ENCODE measurements at regions not wholly inside any gene's neighbourhood (a gene's known extent, or its start where the extent isn't known, plus 50 kb on each side); places are given as distances from the start of the nearest gene placed in this dataset.
"Not testable (repeated sequence)": the region's sequence is repeated elsewhere in the genome, so short reads cannot be mapped to it uniquely, and the experiment has no call there.

GRCh38 chr22:27605390-27605789, 196.2 kb downstream of the MN1 start:
- Mint-ChIP-seq H3K36me3 (no peaks in the 10 kb centered on the region), H3K4me1 (no peaks in the 10 kb centered on the region), H3K4me3 (no peak overlapping the region), H3K9me3 (no peaks in the 10 kb centered on the region), H3K27ac (no peak overlapping the region)
- ATAC-seq (no peak), DNase-seq (ENCODE audit: low spot score in 2 of 2) (no peak)

GRCh38 chr22:27607750-27608149, 193.8 kb downstream of the MN1 start:
- H3K36me3 Mint-ChIP-seq; ATAC-seq; H3K4me3 Mint-ChIP-seq; H3K27ac Mint-ChIP-seq; H3K4me1 Mint-ChIP-seq; DNase-seq (ENCODE audit: low spot score in 2 of 2); H3K9me3 Mint-ChIP-seq: not testable (repeated sequence)

GRCh38 chr22:27609451-27609888, 192.1 kb downstream of the MN1 start:
- no peak overlapping the region for H3K4me3 Mint-ChIP-seq
- no peaks in the 10 kb centered on the region for H3K4me1 Mint-ChIP-seq
- DNase-seq (ENCODE audit: low spot score in 2 of 2) = no peak
- H3K36me3 Mint-ChIP-seq = no peaks in the 10 kb centered on the region
- no peak overlapping the region for H3K27ac Mint-ChIP-seq
- no peaks in the 10 kb centered on the region for H3K9me3 Mint-ChIP-seq
- no peak for ATAC-seq

GRCh38 chr22:27610164-27610563, 191.4 kb downstream of the MN1 start:
- H3K9me3 Mint-ChIP-seq = not testable (repeated sequence)

GRCh38 chr22:27610863-27611786, 190.4 kb downstream of the MN1 start:
- no peak for ATAC-seq
- Mint-ChIP-seq H3K9me3 (no peaks in the 10 kb centered on the region), H3K4me1 (no peaks in the 10 kb centered on the region), H3K27ac (no peak overlapping the region), H3K36me3 (no peaks in the 10 kb centered on the region), H3K4me3 (no peak overlapping the region)
- DNase-seq (ENCODE audit: low spot score in 2 of 2) = no peak

More at GRCh38 chr22:27610164-27610563, 191.4 kb downstream of the MN1 start:
- H3K4me1 Mint-ChIP-seq; ATAC-seq; H3K36me3 Mint-ChIP-seq; DNase-seq (ENCODE audit: low spot score in 2 of 2); H3K27ac Mint-ChIP-seq; H3K4me3 Mint-ChIP-seq: not testable (repeated sequence)

GRCh38 chr22:27612115-27612514, 189.4 kb downstream of the MN1 start:
- DNase-seq (ENCODE audit: low spot score in 2 of 2) (no peak), ATAC-seq (no peak)
- Mint-ChIP-seq H3K27ac (no peak overlapping the region), H3K9me3 (no peaks in the 10 kb centered on the region), H3K4me3 (no peak overlapping the region), H3K4me1 (no peaks in the 10 kb centered on the region), H3K36me3 (no peaks in the 10 kb centered on the region)

- ATAC-seq (no peak), DNase-seq (ENCODE audit: low spot score in 2 of 2) (no peak)
- Mint-ChIP-seq H3K4me3 (no peak overlapping the region), H3K9me3 (no peaks in the 10 kb centered on the region), H3K4me1 (no peaks in the 10 kb centered on the region), H3K36me3 (no peaks in the 10 kb centered on the region), H3K27ac (no peak overlapping the region)
Observed at GRCh38 chr22:27613099-27614005, 188.2 kb downstream of the MN1 start.

- Mint-ChIP-seq H3K36me3 (no peaks in the 10 kb centered on the region), H3K4me1 (no peaks in the 10 kb centered on the region), H3K27ac (no peak overlapping the region), H3K9me3 (no peaks in the 10 kb centered on the region), H3K4me3 (no peak overlapping the region)
- no peak for DNase-seq (ENCODE audit: low spot score in 2 of 2)
- ATAC-seq = no peak
Observed at GRCh38 chr22:27614006-27614649, 187.4 kb downstream of the MN1 start.

GRCh38 chr22:27614650-27615007, 186.9 kb downstream of the MN1 start:
- Mint-ChIP-seq H3K9me3 (no peaks in the 10 kb centered on the region), H3K4me1 (no peaks in the 10 kb centered on the region), H3K27ac (no peak overlapping the region), H3K36me3 (no peaks in the 10 kb centered on the region), H3K4me3 (no peak overlapping the region)
- DNase-seq (ENCODE audit: low spot score in 2 of 2) (no peak), ATAC-seq (no peak)

GRCh38 chr22:27615408-27615807, 186.1 kb downstream of the MN1 start:
- no peak overlapping the region for H3K27ac Mint-ChIP-seq

GRCh38 chr22:27616033-27616432, 185.5 kb downstream of the MN1 start:
- no peaks in the 10 kb centered on the region for H3K36me3 Mint-ChIP-seq
- DNase-seq (ENCODE audit: low spot score in 2 of 2) = no peak
- no peak overlapping the region for H3K27ac Mint-ChIP-seq
- no peak overlapping the region for H3K4me3 Mint-ChIP-seq
- ATAC-seq = no peak
- H3K4me1 Mint-ChIP-seq = no peaks in the 10 kb centered on the region
- no peaks in the 10 kb centered on the region for H3K9me3 Mint-ChIP-seq

More at GRCh38 chr22:27615408-27615807, 186.1 kb downstream of the MN1 start:
- Mint-ChIP-seq H3K36me3 (no peaks in the 10 kb centered on the region), H3K4me1 (no peaks in the 10 kb centered on the region), H3K4me3 (no peak overlapping the region), H3K9me3 (no peaks in the 10 kb centered on the region)
- DNase-seq (ENCODE audit: low spot score in 2 of 2) (no peak), ATAC-seq (no peak)

GRCh38 chr22:27617214-27617881, 184.2 kb downstream of the MN1 start:
- Mint-ChIP-seq H3K9me3 (no peaks in the 10 kb centered on the region), H3K27ac (no peak overlapping the region), H3K4me1 (no peaks in the 10 kb centered on the region), H3K4me3 (no peak overlapping the region), H3K36me3 (no peaks in the 10 kb centered on the region)
- no peak for DNase-seq (ENCODE audit: low spot score in 2 of 2)
- ATAC-seq = no peak

- H3K4me3 Mint-ChIP-seq = no peak overlapping the region
- no peak for DNase-seq (ENCODE audit: low spot score in 2 of 2)
- no peak for ATAC-seq
- no peaks in the 10 kb centered on the region for H3K36me3 Mint-ChIP-seq
- H3K9me3 Mint-ChIP-seq = no peaks in the 10 kb centered on the region
- H3K4me1 Mint-ChIP-seq = no peaks in the 10 kb centered on the region
- no peak overlapping the region for H3K27ac Mint-ChIP-seq
Observed at GRCh38 chr22:27620367-27621154, 181.0 kb downstream of the MN1 start.

- H3K36me3 Mint-ChIP-seq = no peaks in the 10 kb centered on the region
- H3K4me3 Mint-ChIP-seq = no peak overlapping the region
- no peaks in the 10 kb centered on the region for H3K9me3 Mint-ChIP-seq
- no peaks in the 10 kb centered on the region for H3K4me1 Mint-ChIP-seq
- ATAC-seq (no peak), DNase-seq (ENCODE audit: low spot score in 2 of 2) (no peak)
- no peak overlapping the region for H3K27ac Mint-ChIP-seq
Observed at GRCh38 chr22:27621486-27622070, 180.0 kb downstream of the MN1 start.
